CD4-positive, alpha-beta T cell treated with Interleukin-1 beta for 1 hour (primary cell): ENCODE measurements at regions not wholly inside any gene's neighbourhood (a gene's known extent, or its start where the extent isn't known, plus 50 kb on each side); places are given as distances from the start of the nearest gene placed in this dataset.

Experiments used
- DNase-seq, 2 donors: peaks; one replicate each; pipeline ENCODE4 v3.0.0-alpha.2; 2020 to 2022

GRCh38 chr3:189563853-189564563 is 67.2 kb upstream of the TP63 start:
- no peak for DNase-seq

DNA sequence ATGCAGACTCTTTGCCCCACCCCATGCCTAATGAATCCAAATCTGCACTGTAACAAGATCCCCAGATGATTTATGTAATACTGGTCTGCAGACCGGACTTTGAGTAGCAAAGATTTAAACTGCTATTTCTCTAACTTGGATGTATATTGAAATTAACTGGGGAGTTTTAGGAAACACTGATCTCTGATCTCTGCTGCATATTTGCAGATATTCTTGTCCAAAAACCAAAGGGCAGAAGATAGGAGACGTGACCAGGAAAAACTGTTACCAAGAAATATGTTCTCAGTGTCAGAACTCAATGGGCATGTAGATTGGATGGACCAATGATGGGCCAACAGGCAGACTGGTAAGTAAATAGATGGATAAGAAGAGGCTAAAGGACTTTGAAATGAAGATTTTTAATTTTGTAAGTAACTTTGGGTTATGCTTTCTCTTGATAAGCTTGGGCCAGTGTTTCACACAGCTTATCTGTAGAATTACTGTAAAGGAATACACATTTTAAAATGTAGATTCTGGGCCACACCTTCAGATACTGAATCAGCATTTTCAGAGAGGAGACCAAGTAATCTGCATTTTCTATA is 64.5 kb upstream of the TP63 start:
- DNase-seq = no peak

- DNase-seq = no peak
Observed at GRCh38 chr3:189567322-189567721, 63.9 kb upstream of the TP63 start.

GRCh38 chr3:189567766-189568420 is 63.3 kb upstream of the TP63 start:
- DNase-seq = no peak

DNA sequence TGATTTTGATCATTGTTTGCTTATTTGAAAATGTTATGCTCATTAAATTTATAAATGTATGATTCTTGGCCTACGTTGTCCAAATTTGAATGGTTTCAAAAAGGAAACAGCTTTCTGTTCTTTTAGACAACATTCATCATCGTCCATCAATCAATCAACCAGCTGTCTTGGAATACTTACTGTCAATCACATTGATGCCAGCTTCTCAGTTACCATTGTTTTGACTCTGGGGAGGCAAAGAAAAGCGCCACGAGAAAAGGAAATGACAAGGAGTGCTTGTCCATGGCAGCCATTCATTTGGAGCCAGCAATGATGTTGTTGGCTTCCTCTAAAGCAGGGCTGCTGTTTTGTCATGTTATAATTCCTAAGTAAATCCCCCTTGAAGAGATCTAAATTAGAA is 62.2 kb upstream of the TP63 start:
- DNase-seq = no peak

- DNase-seq = no peak
Observed at GRCh38 chr3:189569473-189569872, 61.7 kb upstream of the TP63 start.

DNA sequence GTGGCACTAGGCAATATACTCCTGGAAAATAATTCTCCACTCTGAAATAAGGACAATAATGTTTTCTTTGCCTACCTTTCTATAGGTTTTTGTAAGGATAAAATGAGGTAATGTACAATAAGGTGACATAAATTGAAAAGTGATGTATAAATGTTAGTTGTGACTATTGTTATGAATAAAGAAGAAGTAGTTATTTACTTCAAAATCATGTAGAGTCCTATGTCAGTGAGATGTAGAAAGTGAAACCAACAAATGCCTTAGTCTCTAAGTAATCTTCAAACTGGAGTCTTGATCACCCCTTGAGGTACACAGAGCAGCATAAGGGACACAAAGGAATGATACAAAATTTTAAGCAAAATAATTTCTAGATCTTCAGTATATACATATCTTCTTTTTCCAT is 60.3 kb upstream of the TP63 start:
- DNase-seq = no peak

- DNase-seq = no peak
Observed at GRCh38 chr3:189572249-189572648, 58.9 kb upstream of the TP63 start.

DNA sequence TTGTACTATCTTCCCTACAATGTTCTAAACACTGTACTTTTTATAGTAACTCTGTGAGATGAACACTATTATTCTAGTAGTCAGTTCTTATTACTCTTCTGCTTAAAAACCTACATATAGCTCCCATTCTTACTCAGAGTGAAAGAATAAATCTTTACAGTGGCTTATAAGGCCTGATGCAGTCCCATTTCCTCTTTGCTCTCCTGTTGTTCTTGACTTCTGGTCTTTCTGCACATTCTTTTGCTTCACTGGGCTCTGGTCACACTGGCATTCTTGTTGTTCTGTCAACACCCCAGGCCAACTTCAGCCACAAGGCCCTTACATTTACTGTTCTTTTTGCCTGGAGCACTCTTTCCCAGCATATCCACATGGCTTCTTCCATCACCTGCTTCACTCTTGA is 58.2 kb upstream of the TP63 start:
- no peak for DNase-seq

- DNase-seq = no peak
Observed at GRCh38 chr3:189576486-189576885, 54.7 kb upstream of the TP63 start.

- no peak for DNase-seq
Observed at GRCh38 chr3:189577050-189577951, 53.9 kb upstream of the TP63 start.

DNA sequence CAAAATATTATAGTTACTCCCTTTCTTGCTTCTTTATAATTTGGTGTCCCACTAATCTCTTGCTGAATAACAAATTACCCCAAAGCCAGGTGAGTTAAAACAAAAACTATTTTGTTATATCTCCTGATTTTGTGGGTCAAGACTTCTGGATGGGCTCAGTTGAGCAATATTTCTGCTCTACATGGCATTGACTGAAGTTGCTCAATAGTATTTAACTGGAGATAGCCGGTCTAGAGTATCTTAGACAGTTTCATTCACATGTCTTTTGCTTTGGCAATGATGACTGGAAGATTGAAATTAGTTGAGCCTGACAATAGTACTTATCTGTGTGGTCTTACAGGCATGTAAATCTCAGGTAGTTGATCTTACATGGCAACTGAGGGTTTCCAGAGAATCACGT is 51.0 kb upstream of the TP63 start:
- DNase-seq = no peak
